Parathyroid adenoma (tissue), 2 donors: ENCODE measurements at regions not wholly inside any gene's neighbourhood (a gene's known extent, or its start where the extent isn't known, plus 50 kb on each side); places are given as distances from the start of the nearest gene placed in this dataset.

ENCODE experiments used
- H2AFZ ChIP-seq: fragments of 300-600 bp; sonication (generic); one replicate; pipeline ENCODE4 v1.7.0; 2017; ENCODE audit warnings: antibody characterized with exemption, mild to moderate bottlenecking
- H3K27ac ChIP-seq: fragments of 300-600 bp; sonication (generic); one replicate; pipeline ENCODE4 v1.7.0; 2017
- H3K27me3 ChIP-seq: fragments of 300-600 bp; sonication (generic); one replicate; pipeline ENCODE4 v1.7.0; 2017; ENCODE audit warnings: low read length; ENCODE audit not compliant: control insufficient read depth, insufficient read depth
- H3K36me3 ChIP-seq: fragments of 300-600 bp; sonication (generic); one replicate; pipeline ENCODE4 v1.7.0; 2017; ENCODE audit warnings: low read length; ENCODE audit not compliant: control insufficient read depth, insufficient read depth
- H3K4me1 ChIP-seq: fragments of 300-600 bp; sonication (generic); one replicate; pipeline ENCODE4 v1.7.0; 2017; ENCODE audit warnings: control low read depth
- H3K4me2 ChIP-seq: fragments of 300-600 bp; sonication (generic); one replicate; pipeline ENCODE4 v1.7.0; 2017; ENCODE audit warnings: low read length
- H3K4me3 ChIP-seq: fragments of 300-600 bp; sonication (generic); one replicate; pipeline ENCODE4 v1.7.0; 2017; ENCODE audit warnings: low read depth, low read length
- H3K79me2 ChIP-seq: fragments of 300-600 bp; sonication (generic); one replicate; pipeline ENCODE4 v1.7.0; 2017; ENCODE audit warnings: control low read depth
- H3K9ac ChIP-seq: fragments of 300-600 bp; sonication (generic); one replicate; pipeline ENCODE4 v1.7.0; 2017; ENCODE audit warnings: mild to moderate bottlenecking
- H3K9me3 ChIP-seq: fragments of 300-600 bp; sonication (generic); one replicate; pipeline ENCODE4 v1.7.0; 2017; ENCODE audit warnings: low read length; ENCODE audit not compliant: control insufficient read depth
- TF ChIP-seq, protein P1 (sequence below): fragments of 300-600 bp; sonication (generic); IDR thresholded peaks from one replicate; pipeline ENCODE4 v1.7.0; 2017; ENCODE audit warnings: antibody characterized with exemption, mild to moderate bottlenecking
- donor health status: primary hyperparathyroidism.

DNA sequence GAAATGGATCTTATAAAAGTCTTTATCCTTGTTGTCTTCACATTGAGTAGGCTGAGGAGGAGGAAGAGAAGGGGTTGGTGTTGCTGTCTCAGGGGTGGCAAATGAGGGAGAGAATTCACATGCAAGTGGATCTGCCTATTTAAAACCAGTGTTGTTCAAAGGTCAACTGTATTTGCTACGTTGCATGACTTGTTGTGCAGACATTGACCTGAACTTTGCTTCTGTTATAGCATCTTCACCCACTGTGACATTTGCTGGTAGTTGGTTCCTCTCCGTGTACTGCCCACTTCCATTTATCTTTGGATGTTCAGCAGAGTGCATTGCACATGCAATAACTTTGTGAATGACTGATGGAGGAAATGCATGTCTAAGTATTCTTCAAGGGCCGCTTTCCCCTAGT is 228.6 kb upstream of the DPP10 start:
- Histone ChIP-seq H3K79me2 (no peaks in the 10 kb centered on the region), H3K4me3 (no peak overlapping the region), H3K36me3 (no peaks in the 10 kb centered on the region), H3K9me3 (no peaks in the 10 kb centered on the region), H3K27me3 (no peaks in the 10 kb centered on the region), H2AFZ (no peak overlapping the region), H3K4me2 (no peak overlapping the region), H3K4me1 (no peaks in the 10 kb centered on the region), H3K9ac (no peak overlapping the region), H3K27ac (no peak overlapping the region)
- TF ChIP-seq, protein P1, sequence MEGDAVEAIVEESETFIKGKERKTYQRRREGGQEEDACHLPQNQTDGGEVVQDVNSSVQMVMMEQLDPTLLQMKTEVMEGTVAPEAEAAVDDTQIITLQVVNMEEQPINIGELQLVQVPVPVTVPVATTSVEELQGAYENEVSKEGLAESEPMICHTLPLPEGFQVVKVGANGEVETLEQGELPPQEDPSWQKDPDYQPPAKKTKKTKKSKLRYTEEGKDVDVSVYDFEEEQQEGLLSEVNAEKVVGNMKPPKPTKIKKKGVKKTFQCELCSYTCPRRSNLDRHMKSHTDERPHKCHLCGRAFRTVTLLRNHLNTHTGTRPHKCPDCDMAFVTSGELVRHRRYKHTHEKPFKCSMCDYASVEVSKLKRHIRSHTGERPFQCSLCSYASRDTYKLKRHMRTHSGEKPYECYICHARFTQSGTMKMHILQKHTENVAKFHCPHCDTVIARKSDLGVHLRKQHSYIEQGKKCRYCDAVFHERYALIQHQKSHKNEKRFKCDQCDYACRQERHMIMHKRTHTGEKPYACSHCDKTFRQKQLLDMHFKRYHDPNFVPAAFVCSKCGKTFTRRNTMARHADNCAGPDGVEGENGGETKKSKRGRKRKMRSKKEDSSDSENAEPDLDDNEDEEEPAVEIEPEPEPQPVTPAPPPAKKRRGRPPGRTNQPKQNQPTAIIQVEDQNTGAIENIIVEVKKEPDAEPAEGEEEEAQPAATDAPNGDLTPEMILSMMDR: no peak

DNA sequence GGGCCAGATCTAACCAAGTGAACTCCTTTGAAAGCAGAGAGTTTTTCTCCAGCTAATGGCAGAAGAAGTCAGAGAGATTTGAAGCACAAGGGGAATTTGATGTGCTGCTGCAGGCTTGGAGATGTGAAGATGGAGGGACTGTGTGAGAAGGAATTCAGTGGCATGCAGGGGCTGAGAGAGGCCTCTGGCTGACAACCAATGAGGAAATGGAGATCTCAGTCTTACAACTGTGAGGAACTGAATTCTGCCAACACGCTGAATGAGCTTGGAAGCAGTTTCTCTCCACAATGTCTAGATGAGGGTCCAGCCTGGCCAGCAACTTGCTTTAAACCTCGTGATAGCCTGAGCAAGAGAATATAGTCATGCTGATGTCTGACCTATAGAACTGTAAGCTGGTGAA is 224.1 kb upstream of the DPP10 start:
- Histone ChIP-seq H3K4me1 (no peaks in the 10 kb centered on the region), H3K4me2 (no peak overlapping the region), H3K36me3 (no peaks in the 10 kb centered on the region), H2AFZ (no peak overlapping the region), H3K4me3 (no peak overlapping the region), H3K9ac (no peak overlapping the region), H3K79me2 (no peaks in the 10 kb centered on the region), H3K27me3 (no peaks in the 10 kb centered on the region), H3K9me3 (no peaks in the 10 kb centered on the region), H3K27ac (no peak overlapping the region)
- TF ChIP-seq, protein P1: no peak

DNA sequence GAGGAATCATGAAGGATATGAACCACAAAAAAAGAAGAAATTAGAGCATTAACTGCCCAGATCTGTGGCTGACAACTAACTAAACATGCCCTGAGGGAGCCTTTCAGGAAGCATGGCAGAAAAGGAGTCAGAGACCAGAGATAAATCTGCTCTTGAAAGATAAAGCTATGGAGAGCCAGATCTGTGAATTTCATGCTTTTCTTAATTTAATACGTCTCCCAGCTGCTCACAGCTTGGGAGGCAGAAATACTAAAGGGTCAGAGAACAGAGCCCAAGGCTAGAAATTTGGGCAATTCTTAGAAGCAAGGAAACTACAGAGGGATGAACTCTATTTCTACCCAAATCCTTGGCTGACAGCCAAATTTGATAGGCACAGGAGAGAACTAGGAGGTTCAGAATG is 223.0 kb upstream of the DPP10 start:
- no peaks in the 10 kb centered on the region for H3K36me3 ChIP-seq
- no peaks in the 10 kb centered on the region for H3K27me3 ChIP-seq
- H2AFZ ChIP-seq: no peak overlapping the region
- no peaks in the 10 kb centered on the region for H3K9me3 ChIP-seq
- H3K4me2 ChIP-seq: no peak overlapping the region
- H3K79me2 ChIP-seq: no peaks in the 10 kb centered on the region
- H3K4me3 ChIP-seq: no peak overlapping the region
- TF ChIP-seq, protein P1: no peak
- H3K9ac ChIP-seq: no peak overlapping the region
- H3K4me1 ChIP-seq: no peaks in the 10 kb centered on the region
- no peak overlapping the region for H3K27ac ChIP-seq

DNA sequence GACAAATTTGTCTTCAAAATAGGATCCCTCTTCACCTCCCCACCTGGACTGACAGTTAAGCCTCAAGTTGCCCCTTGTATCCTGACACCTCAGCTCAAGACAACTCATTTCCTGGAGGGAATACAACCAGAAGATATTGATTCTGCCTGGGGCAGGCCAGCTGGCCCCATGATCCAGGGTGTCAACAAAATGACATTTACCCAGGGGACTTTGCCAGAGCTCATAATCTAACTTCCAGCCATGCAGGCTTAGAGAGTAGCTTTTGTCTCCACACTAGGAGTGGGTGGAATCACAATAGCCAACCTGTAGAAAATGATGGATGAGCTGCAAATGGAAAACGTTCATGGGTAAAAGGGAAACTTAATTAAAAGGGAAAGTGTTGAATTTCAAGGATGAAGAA is 220.1 kb upstream of the DPP10 start:
- H2AFZ ChIP-seq: no peak overlapping the region
- H3K9ac ChIP-seq: no peak overlapping the region
- no peaks in the 10 kb centered on the region for H3K79me2 ChIP-seq
- H3K4me1 ChIP-seq: no peaks in the 10 kb centered on the region
- no peaks in the 10 kb centered on the region for H3K27me3 ChIP-seq
- TF ChIP-seq, protein P1: no peak
- H3K36me3 ChIP-seq: no peaks in the 10 kb centered on the region
- H3K4me2 ChIP-seq: no peak overlapping the region
- H3K9me3 ChIP-seq: no peaks in the 10 kb centered on the region
- H3K4me3 ChIP-seq: no peak overlapping the region
- no peak overlapping the region for H3K27ac ChIP-seq

DNA sequence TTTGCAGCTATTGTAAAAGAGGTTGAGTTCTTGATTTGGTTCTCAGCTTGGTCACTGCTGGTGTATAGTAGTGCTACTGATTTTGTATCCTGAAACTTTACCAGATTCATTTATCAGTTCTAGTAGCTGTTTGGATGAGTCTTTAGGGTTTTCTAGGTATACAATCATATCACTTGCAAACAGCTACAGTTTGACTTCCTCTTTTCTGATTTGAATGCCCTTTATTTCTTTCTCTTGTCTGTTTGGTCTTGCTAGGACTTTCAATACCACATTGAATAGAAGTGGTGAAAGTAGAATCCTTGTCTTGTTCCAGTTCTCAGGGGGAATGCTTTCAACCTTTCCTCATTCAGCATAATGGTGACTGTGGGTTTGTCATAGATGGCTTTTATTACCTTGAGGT is 210.5 kb upstream of the DPP10 start:
- H3K27ac ChIP-seq: no peak overlapping the region
- H3K36me3 ChIP-seq: no peaks in the 10 kb centered on the region
- H3K9me3 ChIP-seq: no peaks in the 10 kb centered on the region
- no peaks in the 10 kb centered on the region for H3K4me1 ChIP-seq
- H3K27me3 ChIP-seq: no peaks in the 10 kb centered on the region
- no peaks in the 10 kb centered on the region for H3K79me2 ChIP-seq
- H2AFZ ChIP-seq: no peak overlapping the region
- H3K4me2 ChIP-seq: no peak overlapping the region
- TF ChIP-seq, protein P1: no peak
- no peak overlapping the region for H3K9ac ChIP-seq
- H3K4me3 ChIP-seq: no peak overlapping the region
